Loucy (cell line): ENCODE measurements at regions not wholly inside any gene's neighbourhood (a gene's known extent, or its start where the extent isn't known, plus 50 kb on each side); places are given as distances from the start of the nearest gene placed in this dataset.
"Not testable (repeated sequence)": the region's sequence is repeated elsewhere in the genome, so short reads cannot be mapped to it uniquely, and the experiment has no call there.

Experiments used
- H2AFZ ChIP-seq: fragments of 200-600 bp; sonication (generic); 2 replicates; pipeline ENCODE4 v1.6.0; 2016; ENCODE audit warnings: antibody characterized with exemption, mild to moderate bottlenecking, low read length, moderate library complexity
- H3F3A ChIP-seq: fragments of 200-600 bp; 2 replicates; pipeline ENCODE4 v1.6.0; 2016; ENCODE audit warnings: antibody characterized with exemption, low read depth, mild to moderate bottlenecking
- H3K27me3 ChIP-seq: fragments of 200-600 bp; sonication (generic); 2 replicates; pipeline ENCODE4 v1.6.1; 2014; ENCODE audit warnings: low read length, mild to moderate bottlenecking; ENCODE audit not compliant: insufficient read depth, poor library complexity, severe bottlenecking
- H3K36me3 ChIP-seq: fragments of 200-600 bp; sonication (generic); 2 replicates; pipeline ENCODE4 v1.6.1; 2016; ENCODE audit warnings: low read length; ENCODE audit not compliant: insufficient read depth
- H3K4me1 ChIP-seq: fragments of 200-600 bp; sonication (generic); 2 replicates; pipeline ENCODE4 v1.5.1; 2014; ENCODE audit warnings: low read length, mild to moderate bottlenecking; ENCODE audit not compliant: insufficient read depth, poor library complexity, severe bottlenecking
- H3K4me2 ChIP-seq: fragments of 200-600 bp; sonication (generic); 2 replicates; pipeline ENCODE4 v1.6.0; 2014; ENCODE audit warnings: antibody characterized with exemption, low read length, low read depth, mild to moderate bottlenecking; ENCODE audit not compliant: poor library complexity, severe bottlenecking
- H3K4me3 ChIP-seq: fragments of 200-600 bp; sonication (generic); 2 replicates; pipeline ENCODE4 v1.5.1; 2014; ENCODE audit warnings: low read length, mild to moderate bottlenecking, mixed read lengths; ENCODE audit not compliant: poor library complexity, severe bottlenecking
- H3K79me2 ChIP-seq: fragments of 200-600 bp; sonication (generic); 2 replicates; pipeline ENCODE4 v1.6.1; 2014; ENCODE audit warnings: low read length; ENCODE audit not compliant: insufficient read depth
- H3K9ac ChIP-seq: fragments of 200-600 bp; sonication (generic); 2 replicates; pipeline ENCODE4 v1.6.0; 2014; ENCODE audit warnings: mild to moderate bottlenecking, low read depth, low read length, moderate library complexity; ENCODE audit not compliant: poor library complexity, severe bottlenecking
- H3K9me2 ChIP-seq: fragments of 200-600 bp; sonication (generic); replicated peaks from 2 replicates; pipeline ENCODE4 v1.6.1; 2016; ENCODE audit warnings: low read depth, low read length, mixed read lengths
- H3K9me3 ChIP-seq: fragments of 200-600 bp; sonication (generic); 2 replicates; pipeline ENCODE4 v1.6.1; 2014; ENCODE audit warnings: mild to moderate bottlenecking, antibody characterized with exemption, low read length, low read depth; ENCODE audit not compliant: insufficient read depth
- H4K20me1 ChIP-seq: fragments of 200-600 bp; sonication (generic); 2 replicates; pipeline ENCODE4 v1.6.0; 2014; ENCODE audit warnings: antibody characterized with exemption, low read length, mild to moderate bottlenecking; ENCODE audit not compliant: insufficient read depth, poor library complexity, severe bottlenecking
- EZH2phosphoT487 ChIP-seq: fragments of 200-600 bp; IDR thresholded peaks from 2 replicates; pipeline ENCODE4 v1.6.1; 2018; ENCODE audit warnings: antibody characterized with exemption, mild to moderate bottlenecking, moderate library complexity, borderline replicate concordance
- TF ChIP-seq, protein P1 (sequence below): fragments of 200-600 bp; sonication (generic); conservative IDR thresholded peaks from 2 replicates; pipeline ENCODE4 v1.5.1; 2014; ENCODE audit warnings: mild to moderate bottlenecking, antibody characterized with exemption, low read length

- no peaks in the 10 kb centered on the region for H3K9me2 ChIP-seq
- no peaks in the 10 kb centered on the region for H3K27me3 ChIP-seq
- H3K9me3 ChIP-seq: no peaks in the 10 kb centered on the region
- H3K4me3 ChIP-seq: no peak overlapping the region
- H3K9ac ChIP-seq: no peak overlapping the region
- H4K20me1 ChIP-seq: no peaks in the 10 kb centered on the region
- no peaks in the 10 kb centered on the region for H3F3A ChIP-seq
- no peak overlapping the region for H2AFZ ChIP-seq
- H3K79me2 ChIP-seq: no peaks in the 10 kb centered on the region
- TF ChIP-seq EZH2phosphoT487: no peak
- H3K4me2 ChIP-seq: no peak overlapping the region
- H3K36me3 ChIP-seq: no peaks in the 10 kb centered on the region
- H3K4me1 ChIP-seq: no peaks in the 10 kb centered on the region
These were observed 103.5 kb downstream of the MICALL2 start for GRCh38 chr7:1355568-1356340.

DNA sequence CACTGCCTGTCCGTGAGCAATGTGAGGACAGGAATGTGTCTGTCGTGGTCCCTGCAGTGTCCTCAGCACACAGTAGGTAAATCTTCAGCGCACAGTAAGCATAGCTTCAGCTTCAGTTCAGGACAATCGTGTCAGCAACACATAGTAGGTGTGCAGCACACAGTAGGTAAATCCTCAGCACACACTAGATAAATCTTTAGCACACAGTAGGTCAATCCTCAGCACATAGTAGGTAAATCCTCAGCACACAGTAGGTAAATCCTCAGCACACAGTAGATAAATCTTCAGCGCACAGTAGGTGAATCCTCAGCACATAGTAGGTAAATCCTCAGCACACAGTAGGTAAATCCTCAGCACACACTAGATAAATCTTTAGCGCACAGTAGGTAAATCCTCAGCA lies 102.4 kb downstream of the MICALL2 start:
- not testable (repeated sequence) for H3K4me1 ChIP-seq, H3K9me2 ChIP-seq, H3K36me3 ChIP-seq, H2AFZ ChIP-seq, H3K27me3 ChIP-seq, H4K20me1 ChIP-seq, H3K79me2 ChIP-seq, H3K9ac ChIP-seq, H3F3A ChIP-seq, H3K9me3 ChIP-seq, H3K4me3 ChIP-seq, H3K4me2 ChIP-seq

GRCh38 chr7:1357260-1357600 lies 102.0 kb downstream of the MICALL2 start:
- not testable (repeated sequence) for H3K27me3 ChIP-seq, H3K9me2 ChIP-seq, H3K9ac ChIP-seq, H2AFZ ChIP-seq, H4K20me1 ChIP-seq, H3K9me3 ChIP-seq, H3F3A ChIP-seq, H3K36me3 ChIP-seq, H3K79me2 ChIP-seq, H3K4me1 ChIP-seq, H3K4me2 ChIP-seq, H3K4me3 ChIP-seq

GRCh38 chr7:1357601-1358271 lies 101.5 kb downstream of the MICALL2 start:
- Histone ChIP-seq H3K36me3 (no peaks in the 10 kb centered on the region), H3K9ac (no peak overlapping the region), H4K20me1 (no peaks in the 10 kb centered on the region), H3K4me3 (no peak overlapping the region), H2AFZ (no peak overlapping the region), H3K27me3 (no peaks in the 10 kb centered on the region), H3F3A (no peaks in the 10 kb centered on the region), H3K4me2 (no peak overlapping the region), H3K4me1 (no peaks in the 10 kb centered on the region), H3K9me3 (no peaks in the 10 kb centered on the region), H3K9me2 (no peaks in the 10 kb centered on the region), H3K79me2 (no peaks in the 10 kb centered on the region)
- no peak for TF ChIP-seq EZH2phosphoT487
- TF ChIP-seq, protein P1, sequence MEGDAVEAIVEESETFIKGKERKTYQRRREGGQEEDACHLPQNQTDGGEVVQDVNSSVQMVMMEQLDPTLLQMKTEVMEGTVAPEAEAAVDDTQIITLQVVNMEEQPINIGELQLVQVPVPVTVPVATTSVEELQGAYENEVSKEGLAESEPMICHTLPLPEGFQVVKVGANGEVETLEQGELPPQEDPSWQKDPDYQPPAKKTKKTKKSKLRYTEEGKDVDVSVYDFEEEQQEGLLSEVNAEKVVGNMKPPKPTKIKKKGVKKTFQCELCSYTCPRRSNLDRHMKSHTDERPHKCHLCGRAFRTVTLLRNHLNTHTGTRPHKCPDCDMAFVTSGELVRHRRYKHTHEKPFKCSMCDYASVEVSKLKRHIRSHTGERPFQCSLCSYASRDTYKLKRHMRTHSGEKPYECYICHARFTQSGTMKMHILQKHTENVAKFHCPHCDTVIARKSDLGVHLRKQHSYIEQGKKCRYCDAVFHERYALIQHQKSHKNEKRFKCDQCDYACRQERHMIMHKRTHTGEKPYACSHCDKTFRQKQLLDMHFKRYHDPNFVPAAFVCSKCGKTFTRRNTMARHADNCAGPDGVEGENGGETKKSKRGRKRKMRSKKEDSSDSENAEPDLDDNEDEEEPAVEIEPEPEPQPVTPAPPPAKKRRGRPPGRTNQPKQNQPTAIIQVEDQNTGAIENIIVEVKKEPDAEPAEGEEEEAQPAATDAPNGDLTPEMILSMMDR: no peak
